ENCODE measurements at regions not wholly inside any gene's neighbourhood (a gene's known extent, or its start where the extent isn't known, plus 50 kb on each side); places are given as distances from the start of the nearest gene placed in this dataset.

- no peak for DNase-seq
These were observed 676.2 kb downstream of the HDGFL1 start for GRCh38 chr6:23245572-23245971.

GRCh38 chr6:23246896-23247295 lies 677.5 kb downstream of the HDGFL1 start:
- no peak for DNase-seq

GRCh38 chr6:23250556-23250955 lies 681.2 kb downstream of the HDGFL1 start:
- DNase-seq = no peak

GRCh38 chr6:23262864-23263263 lies 693.5 kb downstream of the HDGFL1 start:
- DNase-seq = no peak

- DNase-seq = no peak
These were observed 695.9 kb downstream of the HDGFL1 start for GRCh38 chr6:23265270-23265669.

GRCh38 chr6:23266536-23266935 lies 697.2 kb downstream of the HDGFL1 start:
- DNase-seq = no peak

GRCh38 chr6:23267651-23268050 lies 698.3 kb downstream of the HDGFL1 start:
- DNase-seq = no peak

- DNase-seq = no peak
These were observed 699.0 kb downstream of the HDGFL1 start for GRCh38 chr6:23268348-23268747.

- no peak for DNase-seq
These were observed 700.1 kb downstream of the HDGFL1 start for GRCh38 chr6:23269436-23269835.

GRCh38 chr6:23272536-23272935 lies 703.2 kb downstream of the HDGFL1 start:
- DNase-seq = no peak

- no peak for DNase-seq
These were observed 708.3 kb downstream of the HDGFL1 start for GRCh38 chr6:23277521-23278179.

GRCh38 chr6:23278180-23278532 lies 708.8 kb downstream of the HDGFL1 start:
- DNase-seq = no peak

- no peak for DNase-seq
These were observed 711.1 kb downstream of the HDGFL1 start for GRCh38 chr6:23280437-23280836.

GRCh38 chr6:23282252-23283021 lies 713.1 kb downstream of the HDGFL1 start:
- no peak for DNase-seq

- DNase-seq = no peak
These were observed 724.3 kb downstream of the HDGFL1 start for GRCh38 chr6:23293653-23294052.

- no peak for DNase-seq
These were observed 732.2 kb downstream of the HDGFL1 start for GRCh38 chr6:23301556-23301955.

- no peak for DNase-seq
These were observed 733.1 kb downstream of the HDGFL1 start for GRCh38 chr6:23302514-23302913.

GRCh38 chr6:23305325-23305943 lies 736.1 kb downstream of the HDGFL1 start:
- no peak for DNase-seq

- DNase-seq = no peak
These were observed 737.0 kb downstream of the HDGFL1 start for GRCh38 chr6:23306251-23306950.

GRCh38 chr6:23307516-23307915 lies 738.1 kb downstream of the HDGFL1 start:
- no peak for DNase-seq

- no peak for DNase-seq
These were observed 738.8 kb downstream of the HDGFL1 start for GRCh38 chr6:23308166-23308565.

GRCh38 chr6:23311211-23311610 lies 741.8 kb downstream of the HDGFL1 start:
- DNase-seq = no peak

GRCh38 chr6:23316131-23316530 lies 746.8 kb downstream of the HDGFL1 start:
- DNase-seq = no peak

All from C1 segment of cervical spinal cord (tissue), 14 donors.